H1 (cell line): ENCODE measurements at regions not wholly inside any gene's neighbourhood (a gene's known extent, or its start where the extent isn't known, plus 50 kb on each side); places are given as distances from the start of the nearest gene placed in this dataset.

Experiments used
- CBX5 ChIP-seq: fragments of 300-800, 300-1000 bp; sonication (generic); IDR thresholded peaks from 2 replicates; pipeline ENCODE4 v1.7.1; 2016; ENCODE audit warnings: antibody characterized with exemption, low read length, low read depth
- CTBP2 ChIP-seq: IDR thresholded peaks from 2 replicates; pipeline ENCODE4 v1.7.0; 2011; ENCODE audit warnings: borderline replicate concordance, mild to moderate bottlenecking, moderate library complexity, mixed read lengths, low read length; ENCODE audit not compliant: insufficient read depth, insufficient read length
- FOSL1 ChIP-seq: IDR thresholded peaks from 2 replicates; pipeline ENCODE4 v1.6.1; 2011; ENCODE audit warnings: mild to moderate bottlenecking, low read depth, low read length, moderate library complexity; ENCODE audit not compliant: insufficient read depth
- NANOG ChIP-seq: IDR thresholded peaks from 2 replicates; pipeline ENCODE4 v1.6.1; 2011; ENCODE audit warnings: low read length, low read depth, mild to moderate bottlenecking, inconsistent platforms; ENCODE audit not compliant: insufficient read depth, poor library complexity, severe bottlenecking
- NRF1 ChIP-seq: IDR thresholded peaks from 2 replicates; pipeline ENCODE4 v1.6.1; 2011; ENCODE audit warnings: mild to moderate bottlenecking, low read depth, low read length, improper control_type of control experiment
- RNF2 ChIP-seq: fragments of 200-900, 300-1000 bp; sonication (generic); IDR thresholded peaks from 2 replicates; pipeline ENCODE4 v1.7.1; 2016; ENCODE audit warnings: borderline replicate concordance, low read depth, mild to moderate bottlenecking, antibody characterized with exemption, low read length; ENCODE audit not compliant: poor library complexity, severe bottlenecking; ENCODE audit errors: missing control alignments
- SAP30 ChIP-seq: fragments of 300-600 bp; sonication (generic); IDR thresholded peaks from 2 replicates; pipeline ENCODE4 v1.7.1; 2012; ENCODE audit warnings: low read length, moderate library complexity, mild to moderate bottlenecking, inconsistent platforms; ENCODE audit not compliant: insufficient read depth, insufficient replicate concordance
- SIRT6 ChIP-seq: IDR thresholded peaks from one replicate; pipeline ENCODE4 v1.7.1; 2012; ENCODE audit warnings: low read length, inconsistent platforms
- SP1 ChIP-seq: IDR thresholded peaks from 2 replicates; pipeline ENCODE4 v1.6.1; 2011; ENCODE audit warnings: low read depth, low read length
- TF ChIP-seq, protein P1 (sequence below): fragments of 300-600 bp; sonication (generic); IDR thresholded peaks from 2 replicates; pipeline ENCODE4 v1.7.1; 2012; ENCODE audit warnings: low read length, moderate library complexity, mild to moderate bottlenecking, inconsistent platforms; ENCODE audit not compliant: insufficient replicate concordance

- TF ChIP-seq, protein P1, sequence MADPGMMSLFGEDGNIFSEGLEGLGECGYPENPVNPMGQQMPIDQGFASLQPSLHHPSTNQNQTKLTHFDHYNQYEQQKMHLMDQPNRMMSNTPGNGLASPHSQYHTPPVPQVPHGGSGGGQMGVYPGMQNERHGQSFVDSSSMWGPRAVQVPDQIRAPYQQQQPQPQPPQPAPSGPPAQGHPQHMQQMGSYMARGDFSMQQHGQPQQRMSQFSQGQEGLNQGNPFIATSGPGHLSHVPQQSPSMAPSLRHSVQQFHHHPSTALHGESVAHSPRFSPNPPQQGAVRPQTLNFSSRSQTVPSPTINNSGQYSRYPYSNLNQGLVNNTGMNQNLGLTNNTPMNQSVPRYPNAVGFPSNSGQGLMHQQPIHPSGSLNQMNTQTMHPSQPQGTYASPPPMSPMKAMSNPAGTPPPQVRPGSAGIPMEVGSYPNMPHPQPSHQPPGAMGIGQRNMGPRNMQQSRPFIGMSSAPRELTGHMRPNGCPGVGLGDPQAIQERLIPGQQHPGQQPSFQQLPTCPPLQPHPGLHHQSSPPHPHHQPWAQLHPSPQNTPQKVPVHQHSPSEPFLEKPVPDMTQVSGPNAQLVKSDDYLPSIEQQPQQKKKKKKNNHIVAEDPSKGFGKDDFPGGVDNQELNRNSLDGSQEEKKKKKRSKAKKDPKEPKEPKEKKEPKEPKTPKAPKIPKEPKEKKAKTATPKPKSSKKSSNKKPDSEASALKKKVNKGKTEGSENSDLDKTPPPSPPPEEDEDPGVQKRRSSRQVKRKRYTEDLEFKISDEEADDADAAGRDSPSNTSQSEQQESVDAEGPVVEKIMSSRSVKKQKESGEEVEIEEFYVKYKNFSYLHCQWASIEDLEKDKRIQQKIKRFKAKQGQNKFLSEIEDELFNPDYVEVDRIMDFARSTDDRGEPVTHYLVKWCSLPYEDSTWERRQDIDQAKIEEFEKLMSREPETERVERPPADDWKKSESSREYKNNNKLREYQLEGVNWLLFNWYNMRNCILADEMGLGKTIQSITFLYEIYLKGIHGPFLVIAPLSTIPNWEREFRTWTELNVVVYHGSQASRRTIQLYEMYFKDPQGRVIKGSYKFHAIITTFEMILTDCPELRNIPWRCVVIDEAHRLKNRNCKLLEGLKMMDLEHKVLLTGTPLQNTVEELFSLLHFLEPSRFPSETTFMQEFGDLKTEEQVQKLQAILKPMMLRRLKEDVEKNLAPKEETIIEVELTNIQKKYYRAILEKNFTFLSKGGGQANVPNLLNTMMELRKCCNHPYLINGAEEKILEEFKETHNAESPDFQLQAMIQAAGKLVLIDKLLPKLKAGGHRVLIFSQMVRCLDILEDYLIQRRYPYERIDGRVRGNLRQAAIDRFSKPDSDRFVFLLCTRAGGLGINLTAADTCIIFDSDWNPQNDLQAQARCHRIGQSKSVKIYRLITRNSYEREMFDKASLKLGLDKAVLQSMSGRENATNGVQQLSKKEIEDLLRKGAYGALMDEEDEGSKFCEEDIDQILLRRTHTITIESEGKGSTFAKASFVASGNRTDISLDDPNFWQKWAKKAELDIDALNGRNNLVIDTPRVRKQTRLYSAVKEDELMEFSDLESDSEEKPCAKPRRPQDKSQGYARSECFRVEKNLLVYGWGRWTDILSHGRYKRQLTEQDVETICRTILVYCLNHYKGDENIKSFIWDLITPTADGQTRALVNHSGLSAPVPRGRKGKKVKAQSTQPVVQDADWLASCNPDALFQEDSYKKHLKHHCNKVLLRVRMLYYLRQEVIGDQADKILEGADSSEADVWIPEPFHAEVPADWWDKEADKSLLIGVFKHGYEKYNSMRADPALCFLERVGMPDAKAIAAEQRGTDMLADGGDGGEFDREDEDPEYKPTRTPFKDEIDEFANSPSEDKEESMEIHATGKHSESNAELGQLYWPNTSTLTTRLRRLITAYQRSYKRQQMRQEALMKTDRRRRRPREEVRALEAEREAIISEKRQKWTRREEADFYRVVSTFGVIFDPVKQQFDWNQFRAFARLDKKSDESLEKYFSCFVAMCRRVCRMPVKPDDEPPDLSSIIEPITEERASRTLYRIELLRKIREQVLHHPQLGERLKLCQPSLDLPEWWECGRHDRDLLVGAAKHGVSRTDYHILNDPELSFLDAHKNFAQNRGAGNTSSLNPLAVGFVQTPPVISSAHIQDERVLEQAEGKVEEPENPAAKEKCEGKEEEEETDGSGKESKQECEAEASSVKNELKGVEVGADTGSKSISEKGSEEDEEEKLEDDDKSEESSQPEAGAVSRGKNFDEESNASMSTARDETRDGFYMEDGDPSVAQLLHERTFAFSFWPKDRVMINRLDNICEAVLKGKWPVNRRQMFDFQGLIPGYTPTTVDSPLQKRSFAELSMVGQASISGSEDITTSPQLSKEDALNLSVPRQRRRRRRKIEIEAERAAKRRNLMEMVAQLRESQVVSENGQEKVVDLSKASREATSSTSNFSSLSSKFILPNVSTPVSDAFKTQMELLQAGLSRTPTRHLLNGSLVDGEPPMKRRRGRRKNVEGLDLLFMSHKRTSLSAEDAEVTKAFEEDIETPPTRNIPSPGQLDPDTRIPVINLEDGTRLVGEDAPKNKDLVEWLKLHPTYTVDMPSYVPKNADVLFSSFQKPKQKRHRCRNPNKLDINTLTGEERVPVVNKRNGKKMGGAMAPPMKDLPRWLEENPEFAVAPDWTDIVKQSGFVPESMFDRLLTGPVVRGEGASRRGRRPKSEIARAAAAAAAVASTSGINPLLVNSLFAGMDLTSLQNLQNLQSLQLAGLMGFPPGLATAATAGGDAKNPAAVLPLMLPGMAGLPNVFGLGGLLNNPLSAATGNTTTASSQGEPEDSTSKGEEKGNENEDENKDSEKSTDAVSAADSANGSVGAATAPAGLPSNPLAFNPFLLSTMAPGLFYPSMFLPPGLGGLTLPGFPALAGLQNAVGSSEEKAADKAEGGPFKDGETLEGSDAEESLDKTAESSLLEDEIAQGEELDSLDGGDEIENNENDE, result no peak
- TF ChIP-seq NRF1 (no peak), CBX5 (no peak), RNF2 (no peak), NANOG (no peak), SIRT6 (no peak), SP1 (no peak), SAP30 (no peak), CTBP2 (no peak), FOSL1 (no peak)
Observed at GRCh38 chr12:107984973-107985372, 144.1 kb upstream of the WSCD2 start (continued).
